Right atrium auricular region (tissue), 2 donors: ENCODE measurements at regions not wholly inside any gene's neighbourhood (a gene's known extent, or its start where the extent isn't known, plus 50 kb on each side); places are given as distances from the start of the nearest gene placed in this dataset.

ENCODE experiments used
- DNase-seq: peaks from one replicate; pipeline ENCODE4 v3.0.0-alpha.2; 2019; ENCODE audit warnings: low spot score
- H3K27ac ChIP-seq, 2 donors: fragments of 200-600 bp; sonication (generic); 1 replicate in 1 of 2; 2 replicates in 1 of 2; pipeline ENCODE4 v1.5.1; 2016 to 2019
- H3K27me3 ChIP-seq, 2 donors: fragments of 200-600 bp; sonication (generic); one replicate each; pipeline versions ENCODE4 v1.5.1 to v1.6.0; 2017 to 2019
- H3K36me3 ChIP-seq: fragments of 200-600 bp; sonication (generic); one replicate; pipeline ENCODE4 v1.5.1; 2016
- H3K4me1 ChIP-seq, 2 donors: fragments of 200-600 bp; sonication (generic); one replicate each; pipeline versions ENCODE4 v1.5.1 to v1.6.0; 2017 to 2019
- H3K4me3 ChIP-seq, 2 donors: fragments of 200-600 bp; sonication (generic); 1 replicate in 1 of 2; 2 replicates in 1 of 2; pipeline ENCODE4 v1.5.1; 2017 to 2019; ENCODE audit warnings: mild to moderate bottlenecking in 1 of 2, moderate library complexity in 1 of 2
- H3K9me3 ChIP-seq, 2 donors: fragments of 200-600 bp; sonication (generic); one replicate each; pipeline ENCODE4 v1.5.1; 2019
- CTCF ChIP-seq, 2 donors: fragments of 200-600 bp; sonication (generic); IDR thresholded peaks; one replicate each; pipeline ENCODE4 v1.5.1; 2019; ENCODE audit warnings: antibody characterized with exemption in 2 of 2

- no peak for DNase-seq
- H3K4me3 ChIP-seq = no peak overlapping the region
- peaks cover 0 to 10% of the 10 kb centered on the region in 2 donors for H3K4me1 ChIP-seq
Observed at GRCh38 chr18:42306594-42306980, 351.6 kb downstream of the PIK3C3 start.

GRCh38 chr18:42310956-42311355 is 355.9 kb downstream of the PIK3C3 start:
- H3K27me3 ChIP-seq = no peaks in the 10 kb centered on the region
- TF ChIP-seq CTCF (IDR thresholded peaks at IDR 0.05) = no peak
- peaks cover 0 to 10% of the 10 kb centered on the region in 2 donors for H3K4me1 ChIP-seq
- H3K27ac ChIP-seq = no peak overlapping the region
- H3K4me3 ChIP-seq = no peak overlapping the region
- H3K36me3 ChIP-seq = no peaks in the 10 kb centered on the region
- DNase-seq = peak; percentile 72
- no peaks in the 10 kb centered on the region for H3K9me3 ChIP-seq

More at GRCh38 chr18:42306594-42306980, 351.6 kb downstream of the PIK3C3 start:
- Histone ChIP-seq H3K36me3 (no peaks in the 10 kb centered on the region), H3K27ac (no peak overlapping the region), H3K27me3 (no peaks in the 10 kb centered on the region), H3K9me3 (no peaks in the 10 kb centered on the region)
- TF ChIP-seq CTCF (IDR thresholded peaks at IDR 0.05) = no peak

GRCh38 chr18:42326752-42327151 is 371.7 kb downstream of the PIK3C3 start:
- no peaks in the 10 kb centered on the region for H3K9me3 ChIP-seq
- no peak for DNase-seq
- H3K4me1 ChIP-seq = peaks cover 0 to 4% of the 10 kb centered on the region in 2 donors
- TF ChIP-seq CTCF (IDR thresholded peaks at IDR 0.05) = no peak
- H3K36me3 ChIP-seq = no peaks in the 10 kb centered on the region
- no peak overlapping the region for H3K27ac ChIP-seq
- H3K27me3 ChIP-seq = no peaks in the 10 kb centered on the region
- no peak overlapping the region for H3K4me3 ChIP-seq

GRCh38 chr18:42328931-42329330 is 373.9 kb downstream of the PIK3C3 start:
- TF ChIP-seq CTCF (IDR thresholded peaks at IDR 0.05) = no peak
- H3K4me3 ChIP-seq = no peak overlapping the region
- H3K27ac ChIP-seq = no peak overlapping the region
- no peaks in the 10 kb centered on the region for H3K36me3 ChIP-seq
- H3K27me3 ChIP-seq = no peaks in the 10 kb centered on the region
- no peaks in the 10 kb centered on the region for H3K9me3 ChIP-seq
- peaks cover 0 to 2% of the 10 kb centered on the region in 2 donors for H3K4me1 ChIP-seq
- DNase-seq = no peak

GRCh38 chr18:42330296-42330695 is 375.3 kb downstream of the PIK3C3 start:
- no peak for TF ChIP-seq CTCF (IDR thresholded peaks at IDR 0.05)
- DNase-seq = no peak
- H3K27me3 ChIP-seq = no peaks in the 10 kb centered on the region
- H3K9me3 ChIP-seq = no peaks in the 10 kb centered on the region
- H3K4me1 ChIP-seq = no peaks in the 10 kb centered on the region
- H3K27ac ChIP-seq = no peak overlapping the region
- H3K4me3 ChIP-seq = no peak overlapping the region
- no peaks in the 10 kb centered on the region for H3K36me3 ChIP-seq

- Histone ChIP-seq H3K36me3 (no peaks in the 10 kb centered on the region), H3K27ac (no peak overlapping the region), H3K4me1 (no peaks in the 10 kb centered on the region), H3K4me3 (no peak overlapping the region), H3K27me3 (no peaks in the 10 kb centered on the region), H3K9me3 (no peaks in the 10 kb centered on the region)
- no peak for TF ChIP-seq CTCF (IDR thresholded peaks at IDR 0.05)
- DNase-seq = no peak
Observed at GRCh38 chr18:42333558-42333957, 378.5 kb downstream of the PIK3C3 start.
